Caco-2 (cell line): ENCODE measurements at regions not wholly inside any gene's neighbourhood (a gene's known extent, or its start where the extent isn't known, plus 50 kb on each side); places are given as distances from the start of the nearest gene placed in this dataset.

Experiments
- BruUV-seq: library from RNA; stranded (reverse); fragments of 400-500 nt; replicated peaks from 2 replicates; lab custom pipeline; 2021; lab: Mats Ljungman, UMichigan
- CTCF ChIA-PET: fragments of 300-600 bp; sonication (Branson Sonifier 250); formaldehyde crosslinking; loops from one replicate; lab custom pipeline; 2022; ENCODE audit warnings: antibody characterized with exemption; lab: Charles Lee
- POLR2A ChIA-PET: fragments of 300-600 bp; sonication (Branson Sonifier 250); formaldehyde crosslinking; loops from one replicate; lab custom pipeline; 2022; ENCODE audit warnings: antibody characterized with exemption; lab: Charles Lee
- DNase-seq, 2 experiments: peaks; one replicate each; pipeline versions ENCODE4 v3.0.0 to v3.0.0-alpha.2; 2020 to 2022
- H3K27me3 ChIP-seq: replicated peaks from 2 replicates; pipeline ENCODE4 v1.6.0; 2011; ENCODE audit warnings: low read length; ENCODE audit not compliant: control insufficient read depth, insufficient read depth
- H3K36me3 ChIP-seq: 2 replicates; pipeline ENCODE4 v1.5.1; 2011; ENCODE audit warnings: low read length; ENCODE audit not compliant: control insufficient read depth, insufficient read depth
- H3K4me1 ChIP-seq: fragments of 250-450 bp; sonication (Bioruptor Pico); 2 replicates; pipeline ENCODE4 v1.5.1; 2020; ENCODE audit warnings: mild to moderate bottlenecking
- H3K4me3 ChIP-seq: 2 replicates; pipeline ENCODE4 v1.5.1; 2011; ENCODE audit warnings: low read depth, mild to moderate bottlenecking, control low read depth, low read length
- H3K9me3 ChIP-seq: fragments of 250-450 bp; sonication (Bioruptor Pico); 2 replicates; pipeline ENCODE4 v1.5.1; 2020; ENCODE audit warnings: mild to moderate bottlenecking, moderate library complexity
- H3K27ac Mint-ChIP-seq: one replicate; pipeline ENCODE4 v1.8.0; 2022; ENCODE audit warnings: mixed read lengths; ENCODE audit not compliant: unreplicated experiment
- H3K27me3 Mint-ChIP-seq: one replicate; pipeline ENCODE4 v1.8.0; 2022; ENCODE audit warnings: mixed read lengths; ENCODE audit not compliant: insufficient read depth, unreplicated experiment
- H3K36me3 Mint-ChIP-seq: one replicate; pipeline ENCODE4 v1.8.0; 2022; ENCODE audit warnings: mild to moderate bottlenecking, mixed read lengths; ENCODE audit not compliant: insufficient read depth, unreplicated experiment
- H3K4me1 Mint-ChIP-seq: one replicate; pipeline ENCODE4 v1.8.0; 2022; ENCODE audit warnings: low read depth, mixed read lengths; ENCODE audit not compliant: unreplicated experiment
- H3K4me3 Mint-ChIP-seq: one replicate; pipeline ENCODE4 v1.8.0; 2022; ENCODE audit warnings: mild to moderate bottlenecking, moderate library complexity, mixed read lengths; ENCODE audit not compliant: unreplicated experiment
- H3K9me3 Mint-ChIP-seq: one replicate; pipeline ENCODE4 v1.8.0; 2022; ENCODE audit warnings: mixed read lengths; ENCODE audit not compliant: unreplicated experiment
- intact Hi-C: fragments of 100-400 bp; cut with micrococcal nuclease; formaldehyde crosslinking; loops from one replicate; pipeline ENCODE4 v1.10.0; 2022; ENCODE audit not compliant: unreplicated experiment
- TF ChIP-seq, protein P1 (sequence below), 2 experiments: fragments of 200-600 bp in 1 of 2; IDR thresholded peaks; 1 replicate in 1 of 2; 2 replicates in 1 of 2; pipeline versions ENCODE4 v1.5.1 to v1.8.0; 2011 to 2022; ENCODE audit warnings: antibody characterized with exemption in 1 of 2, control low read depth in 1 of 2, inconsistent platforms in 1 of 2, low read depth in 1 of 2, low read length in 1 of 2, mild to moderate bottlenecking in 1 of 2, moderate library complexity in 1 of 2; ENCODE audit not compliant: insufficient read depth in 1 of 2, severe bottlenecking in 1 of 2, unreplicated experiment in 1 of 2

DNA sequence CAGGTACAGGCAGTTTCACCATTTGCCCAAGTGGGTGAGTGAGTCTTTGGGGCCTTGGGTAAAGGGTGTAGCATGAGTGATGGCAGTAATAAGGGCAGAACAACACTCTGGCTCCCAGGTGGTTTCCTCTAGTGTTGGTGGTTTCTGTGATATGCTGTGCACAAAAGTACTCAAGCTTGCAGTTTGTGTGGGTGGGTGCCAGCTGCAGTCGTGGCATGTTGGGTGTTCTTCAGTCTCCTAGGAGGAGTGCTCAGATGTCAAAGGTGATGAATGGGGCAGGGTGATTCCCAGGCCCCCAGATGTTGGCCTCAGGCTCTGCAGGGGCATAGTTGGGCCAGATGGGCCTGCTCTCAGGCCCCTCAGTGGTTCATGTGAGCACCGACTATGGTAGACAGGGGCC is 166.1 kb upstream of the KLF8 start:
- POLR2A ChIA-PET: no interaction called here
- intact Hi-C loops: no loop called here
- H3K9me3 Mint-ChIP-seq: peaks cover 5% of the 10 kb centered on the region
- TF ChIP-seq, protein P1, sequence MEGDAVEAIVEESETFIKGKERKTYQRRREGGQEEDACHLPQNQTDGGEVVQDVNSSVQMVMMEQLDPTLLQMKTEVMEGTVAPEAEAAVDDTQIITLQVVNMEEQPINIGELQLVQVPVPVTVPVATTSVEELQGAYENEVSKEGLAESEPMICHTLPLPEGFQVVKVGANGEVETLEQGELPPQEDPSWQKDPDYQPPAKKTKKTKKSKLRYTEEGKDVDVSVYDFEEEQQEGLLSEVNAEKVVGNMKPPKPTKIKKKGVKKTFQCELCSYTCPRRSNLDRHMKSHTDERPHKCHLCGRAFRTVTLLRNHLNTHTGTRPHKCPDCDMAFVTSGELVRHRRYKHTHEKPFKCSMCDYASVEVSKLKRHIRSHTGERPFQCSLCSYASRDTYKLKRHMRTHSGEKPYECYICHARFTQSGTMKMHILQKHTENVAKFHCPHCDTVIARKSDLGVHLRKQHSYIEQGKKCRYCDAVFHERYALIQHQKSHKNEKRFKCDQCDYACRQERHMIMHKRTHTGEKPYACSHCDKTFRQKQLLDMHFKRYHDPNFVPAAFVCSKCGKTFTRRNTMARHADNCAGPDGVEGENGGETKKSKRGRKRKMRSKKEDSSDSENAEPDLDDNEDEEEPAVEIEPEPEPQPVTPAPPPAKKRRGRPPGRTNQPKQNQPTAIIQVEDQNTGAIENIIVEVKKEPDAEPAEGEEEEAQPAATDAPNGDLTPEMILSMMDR (IDR thresholded peaks at IDR 0.05; ENCODE audit: insufficient read depth in 1 of 2, low read depth in 1 of 2, low read length in 1 of 2, severe bottlenecking in 1 of 2, unreplicated experiment in 1 of 2): no peak
- CTCF ChIA-PET: no interaction called here
- Histone ChIP-seq H3K4me3 (no peak overlapping the region), H3K9me3 (no peaks in the 10 kb centered on the region), H3K36me3 (no peaks in the 10 kb centered on the region), H3K4me1 (no peaks in the 10 kb centered on the region), H3K27me3 (no peaks in the 10 kb centered on the region)
- H3K27ac Mint-ChIP-seq: no peak overlapping the region
- no peaks in the 10 kb centered on the region for H3K4me1 Mint-ChIP-seq
- H3K36me3 Mint-ChIP-seq: no peaks in the 10 kb centered on the region
- H3K4me3 Mint-ChIP-seq: no peak overlapping the region
- DNase-seq: no peak
- H3K27me3 Mint-ChIP-seq: no peaks in the 10 kb centered on the region
- BruUV-seq: no TSS peak

DNA sequence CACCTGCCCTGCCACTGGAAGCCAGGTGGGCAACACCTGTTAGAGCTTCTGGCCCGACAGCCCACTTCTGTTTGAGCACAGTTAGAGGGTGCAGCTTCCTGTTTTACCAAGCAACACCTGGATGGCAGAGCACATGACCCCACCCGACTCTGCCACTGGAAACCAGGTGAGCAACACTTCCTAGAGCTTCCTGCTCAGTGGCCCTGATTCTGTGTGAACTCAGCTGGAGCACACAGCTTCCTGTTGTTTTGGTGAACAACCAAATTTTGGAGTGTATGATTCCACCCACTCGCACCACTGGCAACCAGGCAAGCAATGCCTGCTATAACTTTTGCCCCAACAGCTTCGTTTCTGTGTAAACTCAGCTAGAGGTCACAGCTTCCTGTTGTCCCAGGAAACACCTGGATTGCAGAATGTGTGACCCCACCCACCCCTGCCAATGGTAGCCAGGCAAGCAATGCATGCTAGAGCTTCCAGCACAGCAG is 163.8 kb upstream of the KLF8 start:
- no peaks in the 10 kb centered on the region for H3K9me3 Mint-ChIP-seq
- Histone ChIP-seq H3K27me3 (no peaks in the 10 kb centered on the region), H3K36me3 (no peaks in the 10 kb centered on the region), H3K9me3 (no peaks in the 10 kb centered on the region), H3K4me3 (no peak overlapping the region), H3K4me1 (no peaks in the 10 kb centered on the region)
- no peak overlapping the region for H3K27ac Mint-ChIP-seq
- BruUV-seq: no TSS peak
- H3K27me3 Mint-ChIP-seq: no peaks in the 10 kb centered on the region
- no peak for DNase-seq
- H3K36me3 Mint-ChIP-seq: no peaks in the 10 kb centered on the region
- TF ChIP-seq, protein P1 (IDR thresholded peaks at IDR 0.05; ENCODE audit: insufficient read depth in 1 of 2, low read depth in 1 of 2, low read length in 1 of 2, severe bottlenecking in 1 of 2, unreplicated experiment in 1 of 2): no peak
- ChIA-PET CTCF (no interaction called here), POLR2A (no interaction called here)
- no peaks in the 10 kb centered on the region for H3K4me1 Mint-ChIP-seq
- intact Hi-C loops: no loop called here
- H3K4me3 Mint-ChIP-seq: no peak overlapping the region

DNA sequence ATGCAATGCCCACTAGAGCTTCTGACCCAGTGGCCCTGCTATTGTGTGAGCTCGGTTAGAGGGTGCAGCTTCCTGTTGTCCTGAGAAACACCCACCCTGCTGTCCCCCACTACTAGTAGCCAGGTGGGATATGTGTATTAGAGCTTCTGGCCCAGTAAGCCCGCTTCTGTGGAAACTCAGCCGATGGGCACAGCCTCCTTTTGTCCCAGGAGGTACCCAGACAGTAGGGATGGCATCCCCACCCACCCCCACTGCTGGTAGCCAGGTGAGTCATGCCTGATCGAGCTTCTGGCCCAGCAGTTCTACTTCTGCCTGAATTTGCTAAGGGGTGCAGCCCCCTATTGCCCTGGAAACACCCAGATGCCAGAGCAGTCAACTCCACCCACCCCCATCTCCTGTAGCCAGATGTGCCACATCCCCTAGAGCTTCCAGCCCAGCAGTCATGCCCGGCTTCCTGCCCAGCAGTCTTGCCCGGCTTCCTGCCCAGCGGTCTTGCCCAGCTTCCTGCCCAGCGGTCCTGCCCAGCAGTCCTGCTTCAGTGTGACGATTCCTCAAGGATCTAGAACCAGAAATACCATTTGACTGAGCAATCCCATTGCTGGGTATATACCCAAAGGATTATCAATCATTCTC is 162.7 kb upstream of the KLF8 start:
- H3K27me3 Mint-ChIP-seq: no peaks in the 10 kb centered on the region
- H3K4me1 Mint-ChIP-seq: no peaks in the 10 kb centered on the region
- H3K4me3 Mint-ChIP-seq: no peak overlapping the region
- no peaks in the 10 kb centered on the region for H3K36me3 ChIP-seq
- H3K36me3 Mint-ChIP-seq: no peaks in the 10 kb centered on the region
- H3K27ac Mint-ChIP-seq: no peak overlapping the region
- TF ChIP-seq, protein P1 (IDR thresholded peaks at IDR 0.05; ENCODE audit: insufficient read depth in 1 of 2, low read depth in 1 of 2, low read length in 1 of 2, severe bottlenecking in 1 of 2, unreplicated experiment in 1 of 2): no peak
- DNase-seq: no peak
- no peaks in the 10 kb centered on the region for H3K4me1 ChIP-seq
- H3K27me3 ChIP-seq: no peaks in the 10 kb centered on the region
- no peaks in the 10 kb centered on the region for H3K9me3 ChIP-seq
- POLR2A ChIA-PET: no interaction called here
- CTCF ChIA-PET: no interaction called here
- intact Hi-C loops: no loop called here
- BruUV-seq: no TSS peak
- H3K4me3 ChIP-seq: no peak overlapping the region
- no peaks in the 10 kb centered on the region for H3K9me3 Mint-ChIP-seq
